Hepatocyte (in vitro differentiated cells): ENCODE measurements at regions not wholly inside any gene's neighbourhood (a gene's known extent, or its start where the extent isn't known, plus 50 kb on each side); places are given as distances from the start of the nearest gene placed in this dataset.

Experiments
- EZH2 ChIP-seq: fragments of 200-600 bp; sonication (generic); IDR thresholded peaks from 2 replicates; pipeline ENCODE4 v1.6.1; 2016; ENCODE audit warnings: antibody characterized with exemption, mild to moderate bottlenecking, borderline replicate concordance
- TF ChIP-seq, protein P1 (sequence below): fragments of 200-600 bp; sonication (generic); IDR thresholded peaks from 2 replicates; pipeline ENCODE4 v1.5.1; 2016; ENCODE audit warnings: antibody characterized with exemption, mild to moderate bottlenecking; ENCODE audit not compliant: poor library complexity

DNA sequence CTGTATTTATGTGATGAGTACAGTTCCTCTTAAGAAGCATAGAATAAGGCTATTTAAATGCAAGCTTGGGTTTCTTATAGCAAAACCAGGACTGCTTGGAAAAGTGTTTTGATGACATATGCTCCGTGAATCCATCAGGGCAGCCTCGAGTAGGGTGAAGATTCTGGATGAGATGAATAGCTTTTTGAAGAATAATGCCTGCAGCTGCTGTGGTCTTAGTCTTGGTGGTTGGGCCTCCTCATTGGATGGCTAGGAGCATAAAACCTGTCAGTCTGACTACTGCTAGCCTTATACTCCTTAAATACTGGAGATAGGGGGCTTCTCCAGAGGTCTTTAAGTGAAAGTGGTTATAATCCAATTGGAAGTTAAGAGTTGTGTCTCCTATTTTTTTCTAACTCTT is 704.3 kb downstream of the FGF9 start:
- TF ChIP-seq, protein P1, sequence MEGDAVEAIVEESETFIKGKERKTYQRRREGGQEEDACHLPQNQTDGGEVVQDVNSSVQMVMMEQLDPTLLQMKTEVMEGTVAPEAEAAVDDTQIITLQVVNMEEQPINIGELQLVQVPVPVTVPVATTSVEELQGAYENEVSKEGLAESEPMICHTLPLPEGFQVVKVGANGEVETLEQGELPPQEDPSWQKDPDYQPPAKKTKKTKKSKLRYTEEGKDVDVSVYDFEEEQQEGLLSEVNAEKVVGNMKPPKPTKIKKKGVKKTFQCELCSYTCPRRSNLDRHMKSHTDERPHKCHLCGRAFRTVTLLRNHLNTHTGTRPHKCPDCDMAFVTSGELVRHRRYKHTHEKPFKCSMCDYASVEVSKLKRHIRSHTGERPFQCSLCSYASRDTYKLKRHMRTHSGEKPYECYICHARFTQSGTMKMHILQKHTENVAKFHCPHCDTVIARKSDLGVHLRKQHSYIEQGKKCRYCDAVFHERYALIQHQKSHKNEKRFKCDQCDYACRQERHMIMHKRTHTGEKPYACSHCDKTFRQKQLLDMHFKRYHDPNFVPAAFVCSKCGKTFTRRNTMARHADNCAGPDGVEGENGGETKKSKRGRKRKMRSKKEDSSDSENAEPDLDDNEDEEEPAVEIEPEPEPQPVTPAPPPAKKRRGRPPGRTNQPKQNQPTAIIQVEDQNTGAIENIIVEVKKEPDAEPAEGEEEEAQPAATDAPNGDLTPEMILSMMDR: no peak
- TF ChIP-seq EZH2: no peak
